ENCODE measurements at regions not wholly inside any gene's neighbourhood (a gene's known extent, or its start where the extent isn't known, plus 50 kb on each side); places are given as distances from the start of the nearest gene placed in this dataset.
"Not testable (repeated sequence)": the region's sequence is repeated elsewhere in the genome, so short reads cannot be mapped to it uniquely, and the experiment has no call there.

DNA sequence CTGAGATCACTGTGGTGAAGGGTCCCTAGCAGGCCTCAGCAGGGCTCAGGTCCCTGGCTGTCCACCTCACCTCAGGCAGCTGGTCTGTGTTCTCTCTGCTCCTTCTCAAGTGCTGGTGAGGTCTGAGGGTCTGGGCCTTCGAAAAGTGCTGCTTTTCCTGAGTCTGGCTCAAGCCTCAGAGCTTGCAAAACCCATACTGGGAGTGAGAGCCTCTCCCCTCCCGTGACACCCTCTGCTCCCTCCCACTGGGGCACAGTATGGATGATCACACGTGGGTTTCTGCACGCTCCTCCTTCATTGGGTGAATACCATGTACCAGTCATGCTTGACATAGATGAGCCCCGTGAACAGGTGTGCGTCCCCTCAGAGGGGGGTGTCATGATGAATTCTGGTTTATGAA lies 73.3 kb upstream of the WASF3 start:
- no peak for DNase-seq

DNA sequence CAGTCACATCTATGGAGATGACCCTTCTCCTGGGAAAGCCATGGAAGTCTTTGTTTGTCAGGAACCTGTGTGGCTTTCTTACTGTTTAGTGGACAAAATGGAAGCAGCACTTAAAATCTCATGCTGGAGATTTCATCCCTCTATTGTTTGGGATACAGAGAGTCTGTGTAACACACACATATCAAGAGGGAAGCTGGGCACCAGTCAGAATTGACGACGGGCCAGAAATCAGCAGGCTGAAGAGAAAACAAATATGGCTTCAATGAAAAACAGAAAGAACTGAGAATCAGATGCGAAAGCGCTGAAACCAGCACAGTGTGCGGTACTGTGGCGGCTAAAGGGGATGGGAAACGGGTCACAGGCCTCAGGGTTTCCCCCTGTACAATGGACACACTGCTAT lies 72.2 kb upstream of the WASF3 start:
- DNase-seq = no peak

DNA sequence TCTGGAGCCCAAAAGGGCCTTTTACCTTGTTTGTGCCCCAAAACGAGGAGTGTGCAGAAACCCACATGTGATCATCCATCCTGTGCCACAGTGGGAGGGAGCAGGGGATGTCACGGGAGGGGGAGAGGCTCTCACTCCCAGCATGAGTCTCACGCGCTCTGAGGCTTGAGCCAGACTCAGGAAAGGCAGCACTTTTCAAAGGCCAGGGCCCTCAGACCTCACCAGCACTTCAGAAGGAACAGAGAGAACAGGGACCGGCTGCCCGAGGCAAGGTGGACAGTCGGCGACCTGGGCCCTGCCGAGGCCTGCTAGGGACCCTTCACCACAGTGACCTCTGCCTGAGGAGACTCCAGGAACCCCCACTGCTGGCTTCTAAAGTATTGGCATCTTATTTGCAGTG lies 71.7 kb upstream of the WASF3 start:
- no peak for DNase-seq

DNA sequence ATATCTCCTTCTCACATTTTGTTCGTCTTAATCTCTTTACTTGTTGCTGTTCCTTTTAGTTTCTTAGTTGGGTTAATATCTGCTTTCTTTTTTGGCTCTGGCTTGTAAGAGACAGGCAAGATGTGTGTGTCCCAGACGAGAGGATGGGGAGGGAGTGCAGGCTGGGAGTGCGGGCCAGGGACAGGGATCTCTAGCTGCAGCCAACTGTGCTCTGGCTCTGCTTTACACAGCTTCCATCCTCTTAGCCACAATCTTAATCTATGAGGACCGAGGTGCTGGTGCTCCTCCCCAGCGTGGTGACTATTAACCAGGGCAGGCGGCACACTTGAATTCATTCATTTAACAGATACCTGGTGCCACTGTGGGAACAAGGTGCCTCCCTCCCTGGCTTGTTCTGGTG lies 70.9 kb upstream of the WASF3 start:
- no peak for DNase-seq

DNA sequence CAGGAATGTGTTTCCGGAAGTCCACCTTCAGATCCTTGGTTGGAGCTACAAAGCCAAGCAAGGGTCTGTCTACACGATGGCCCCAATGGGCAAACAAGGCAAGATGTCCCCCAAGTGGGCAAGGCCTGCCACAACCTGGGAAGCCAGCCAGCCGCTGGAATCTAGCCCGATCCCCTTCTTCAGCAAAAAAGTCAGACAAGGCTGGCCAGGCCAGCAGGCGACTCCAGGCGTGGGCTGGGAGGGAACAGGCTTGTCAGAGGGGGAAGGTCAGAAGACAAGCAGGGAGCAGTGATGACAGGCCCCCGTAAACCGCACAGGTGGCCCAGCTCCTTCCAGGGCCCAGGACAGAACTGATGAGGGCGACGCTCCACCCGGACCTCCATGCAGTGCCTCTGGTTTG lies 69.7 kb upstream of the WASF3 start:
- no peak for DNase-seq

DNA sequence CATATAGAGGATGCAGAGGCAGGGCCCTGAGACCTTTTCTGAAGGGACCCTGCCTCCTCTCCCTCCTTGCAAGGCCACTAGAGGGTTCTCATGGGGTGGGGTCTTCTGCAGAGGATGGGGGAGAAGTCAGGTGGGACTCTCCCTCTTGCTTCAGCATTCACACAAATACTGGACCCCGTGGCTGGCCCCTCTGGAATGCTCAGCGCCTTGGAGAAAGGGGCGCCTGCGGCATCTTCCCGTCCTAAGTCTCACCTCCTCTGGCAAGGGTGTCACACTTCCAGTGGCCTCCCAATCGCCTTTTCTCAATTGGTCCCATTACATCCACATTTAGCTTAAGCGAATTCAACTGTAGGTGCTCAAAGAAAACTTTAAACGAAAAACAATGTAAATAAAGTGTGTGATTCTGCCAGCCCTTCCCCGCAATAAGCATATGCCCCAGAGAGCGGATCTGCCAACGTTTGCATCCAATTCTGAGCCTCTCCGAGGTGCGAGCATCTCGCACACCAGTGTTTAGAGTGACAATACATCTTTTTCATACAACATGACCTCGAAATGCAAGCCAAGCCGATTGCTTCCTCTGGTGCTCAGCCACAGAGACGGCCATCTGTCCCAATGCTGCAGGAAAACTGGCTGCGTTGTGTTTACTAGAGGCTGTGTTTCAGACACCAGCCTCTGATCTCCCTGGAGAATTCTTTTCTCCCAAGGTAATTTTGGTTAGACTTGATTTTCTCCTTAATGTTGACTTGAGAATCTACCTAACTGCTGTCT lies 69.1 kb upstream of the WASF3 start:
- no peak for DNase-seq

DNA sequence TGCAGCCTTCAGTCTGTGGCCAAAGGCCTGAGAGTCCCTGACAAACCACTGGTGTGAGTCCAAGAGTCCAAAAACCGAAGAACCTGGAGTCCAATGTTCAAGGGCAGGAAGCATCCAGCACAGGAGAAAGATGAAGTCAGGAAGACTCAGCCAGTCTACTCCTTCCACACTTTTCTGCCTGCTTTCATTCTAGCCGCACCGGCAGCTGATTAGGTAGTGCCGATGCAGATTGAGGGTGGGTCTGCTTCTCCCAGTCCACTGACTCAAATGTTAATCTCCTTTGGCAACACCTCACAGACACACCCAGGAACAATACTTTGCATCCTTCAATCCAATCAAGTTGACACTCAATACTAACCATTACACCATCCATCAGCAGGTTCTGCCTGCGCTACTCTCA lies 65.2 kb upstream of the WASF3 start:
- DNase-seq = not testable (repeated sequence)

DNA sequence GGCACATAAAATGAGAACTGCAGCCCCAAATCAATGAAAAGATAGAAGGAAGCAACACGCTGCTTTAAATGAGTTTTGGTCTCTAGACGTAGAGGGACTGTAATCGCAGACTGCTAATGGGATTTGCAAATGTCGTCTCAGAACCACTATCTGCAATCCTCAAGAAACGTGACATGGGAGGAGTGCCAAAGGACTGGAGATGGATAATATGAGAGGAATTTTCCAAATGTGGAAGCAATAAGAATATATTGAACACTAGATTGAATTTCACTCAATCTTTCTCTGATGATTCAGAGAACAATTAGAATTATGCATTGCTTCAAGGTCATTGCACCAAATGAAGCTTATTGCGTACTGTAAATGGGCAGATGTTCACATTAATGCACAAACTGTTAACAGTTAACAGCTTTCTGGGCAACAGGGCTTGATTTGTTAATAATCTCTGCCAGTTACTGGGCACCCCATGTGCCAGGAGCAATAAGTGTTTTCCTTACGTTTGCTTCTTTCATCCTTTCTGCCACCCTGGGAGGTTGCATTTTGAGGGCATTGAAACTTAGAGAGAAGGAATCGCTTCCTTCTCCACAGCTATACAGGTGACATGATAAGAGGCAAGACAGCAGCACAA lies 62.8 kb upstream of the WASF3 start:
- no peak for DNase-seq

DNA sequence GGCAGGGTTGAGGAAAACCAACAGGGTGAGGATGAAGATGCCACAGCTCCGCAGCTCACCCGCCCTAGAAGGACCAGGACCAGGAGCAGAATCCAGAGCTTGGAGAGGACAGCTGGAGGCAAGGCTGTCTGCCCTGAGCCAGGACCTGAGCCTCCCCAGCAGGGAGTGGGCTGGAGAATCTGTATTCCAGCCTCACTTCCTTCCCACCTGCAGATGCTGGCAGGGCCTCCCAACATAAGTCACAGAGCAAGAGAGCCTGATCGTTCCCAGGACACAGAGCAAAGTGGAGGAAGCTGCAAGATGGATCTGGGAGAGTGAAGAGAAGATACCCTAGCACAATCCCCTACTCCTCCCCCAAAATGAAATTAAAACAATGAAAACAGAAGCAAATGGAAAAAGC lies 61.7 kb upstream of the WASF3 start:
- no peak for DNase-seq

DNA sequence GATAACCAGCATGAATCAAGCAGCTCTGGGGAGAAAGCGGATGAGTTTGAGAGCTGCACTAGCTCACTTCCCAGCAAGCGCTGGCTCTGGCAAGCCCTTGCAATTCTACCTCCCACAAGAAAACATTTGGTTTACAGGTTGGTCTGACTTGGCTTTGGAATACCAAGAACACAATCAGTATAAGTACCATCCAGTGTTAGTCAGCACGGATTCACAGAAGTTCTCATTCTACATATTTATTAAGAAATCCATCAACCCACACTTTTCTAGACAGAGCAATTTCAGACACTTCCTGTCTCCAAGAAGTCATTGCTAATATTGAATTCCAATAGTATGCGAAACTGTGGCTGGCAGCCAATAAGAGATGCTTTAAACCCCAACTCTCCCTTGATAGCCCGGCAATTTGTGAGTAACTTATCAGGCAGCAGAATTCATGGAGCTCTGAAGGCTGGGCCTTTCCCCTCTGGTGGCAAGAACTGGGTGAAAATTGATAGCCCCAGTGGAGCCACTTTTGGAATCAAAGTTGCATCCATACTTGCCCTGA lies 59.4 kb upstream of the WASF3 start:
- DNase-seq = no peak

DNA sequence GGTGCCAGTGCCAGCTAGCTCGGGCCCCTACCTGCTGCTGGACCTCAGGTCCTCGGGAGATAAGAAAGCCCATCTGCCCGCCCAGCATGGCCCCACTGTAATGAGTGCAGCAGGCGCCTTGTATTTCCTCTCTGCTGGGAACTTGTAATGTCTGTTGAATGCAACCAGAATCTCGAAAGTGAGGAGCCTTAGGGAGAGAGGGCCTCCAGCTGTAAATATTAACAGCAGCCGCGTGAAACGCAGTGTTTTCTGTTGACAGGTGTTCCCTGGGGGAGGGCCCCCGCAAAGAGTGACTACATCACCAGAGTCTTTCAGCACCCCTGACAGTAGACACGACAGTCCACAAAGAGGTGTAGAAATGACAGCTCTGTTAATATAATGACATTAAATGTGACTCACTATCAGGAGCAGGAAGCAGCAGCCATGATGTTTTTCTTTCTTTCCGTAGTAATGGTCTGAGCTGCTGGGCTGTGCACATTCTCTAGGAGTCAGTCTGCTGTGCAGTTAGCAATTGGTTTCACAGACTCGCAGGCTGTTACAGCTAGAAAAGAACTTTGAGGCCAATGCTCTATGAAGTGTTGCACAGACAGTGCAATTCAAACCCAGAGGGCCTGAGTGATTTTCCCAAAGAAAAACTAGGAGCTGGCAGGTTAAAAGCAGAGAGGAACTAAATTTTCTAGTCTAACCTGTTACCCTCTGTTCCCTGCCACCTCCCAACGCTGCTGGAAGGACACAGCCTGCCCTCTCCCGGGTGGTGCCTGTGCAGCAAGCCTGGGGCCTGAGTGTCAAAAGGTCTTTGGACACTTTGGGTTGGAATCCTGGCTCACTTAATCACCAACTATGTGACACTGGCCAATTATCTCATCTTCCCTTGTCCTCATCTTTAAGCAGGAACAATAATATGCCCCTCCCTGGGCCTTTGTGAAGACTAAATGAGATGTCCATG lies 58.6 kb upstream of the WASF3 start:
- no peak for DNase-seq

DNA sequence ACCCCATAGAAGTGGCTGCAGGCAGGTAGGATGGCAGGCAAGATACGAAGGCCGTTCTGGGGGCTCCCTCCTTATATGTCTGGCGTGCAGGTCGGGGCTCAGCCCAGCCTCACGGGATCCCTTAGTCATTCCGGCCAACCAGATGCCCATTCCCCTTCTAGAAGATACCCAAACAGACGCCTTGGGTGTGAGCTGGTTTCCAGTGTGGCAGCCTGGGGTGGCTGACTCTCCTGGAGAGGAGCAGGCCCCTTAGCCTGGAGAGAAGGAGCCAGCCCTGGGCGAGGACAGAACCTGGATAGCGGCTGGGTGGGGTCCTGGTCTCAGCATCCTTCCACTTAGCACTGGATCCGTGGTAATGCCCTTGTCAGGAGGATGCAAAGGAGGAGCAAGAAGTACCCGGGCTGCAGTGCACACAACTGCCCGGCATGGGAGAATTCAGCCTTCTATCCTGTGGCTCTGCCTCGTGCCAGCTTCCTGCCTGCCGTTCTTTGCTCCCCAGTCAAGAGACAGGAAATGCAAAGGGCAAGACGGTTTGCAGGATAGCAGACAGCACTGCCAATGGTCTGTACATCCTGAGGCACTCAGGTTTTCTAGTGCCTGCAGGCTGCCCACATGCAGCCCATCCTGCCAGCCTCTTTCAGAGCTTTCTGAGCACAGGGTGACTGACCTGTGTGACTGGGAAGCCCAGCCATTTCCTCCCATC lies 56.7 kb upstream of the WASF3 start:
- no peak for DNase-seq

DNA sequence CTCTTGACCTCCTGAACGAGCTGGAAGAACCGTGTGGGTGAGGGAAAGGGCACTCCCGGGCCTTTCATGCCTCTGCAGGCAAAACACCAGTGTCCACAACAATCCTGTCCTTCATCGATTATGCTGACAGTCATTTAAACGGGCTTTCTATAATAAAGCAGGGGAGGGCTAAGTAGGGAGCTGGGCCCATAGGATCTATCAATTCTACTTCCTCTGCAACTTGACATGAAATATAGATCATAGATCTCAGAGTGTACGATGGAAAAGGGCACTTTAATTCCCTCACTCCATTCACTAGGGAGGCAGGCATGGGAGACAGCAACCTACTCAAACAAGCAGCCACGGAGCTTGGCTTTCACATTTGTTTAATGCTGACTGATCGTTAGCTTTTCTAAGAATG lies 55.8 kb upstream of the WASF3 start:
- no peak for DNase-seq

DNA sequence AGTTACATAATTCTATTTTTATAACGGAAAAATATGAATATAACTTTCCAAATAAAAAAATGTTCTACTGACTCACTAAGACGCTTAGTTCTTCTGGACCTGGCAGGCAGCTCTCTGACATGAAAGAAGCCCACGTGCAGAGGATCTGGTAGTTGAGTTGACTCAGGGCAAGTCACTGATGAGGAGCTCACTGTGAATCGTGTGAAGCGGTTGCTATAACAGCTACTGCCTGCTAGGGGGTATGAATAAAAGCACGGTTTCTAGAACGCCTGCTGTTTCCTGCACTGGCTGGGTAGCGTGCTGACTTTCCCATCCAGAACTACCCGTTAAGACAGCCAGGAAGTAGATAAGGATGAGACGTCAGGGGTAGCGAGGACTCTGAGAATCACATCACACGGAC lies 54.7 kb upstream of the WASF3 start:
- peak in 1 of 4 experiments; percentile 3 for DNase-seq

DNA sequence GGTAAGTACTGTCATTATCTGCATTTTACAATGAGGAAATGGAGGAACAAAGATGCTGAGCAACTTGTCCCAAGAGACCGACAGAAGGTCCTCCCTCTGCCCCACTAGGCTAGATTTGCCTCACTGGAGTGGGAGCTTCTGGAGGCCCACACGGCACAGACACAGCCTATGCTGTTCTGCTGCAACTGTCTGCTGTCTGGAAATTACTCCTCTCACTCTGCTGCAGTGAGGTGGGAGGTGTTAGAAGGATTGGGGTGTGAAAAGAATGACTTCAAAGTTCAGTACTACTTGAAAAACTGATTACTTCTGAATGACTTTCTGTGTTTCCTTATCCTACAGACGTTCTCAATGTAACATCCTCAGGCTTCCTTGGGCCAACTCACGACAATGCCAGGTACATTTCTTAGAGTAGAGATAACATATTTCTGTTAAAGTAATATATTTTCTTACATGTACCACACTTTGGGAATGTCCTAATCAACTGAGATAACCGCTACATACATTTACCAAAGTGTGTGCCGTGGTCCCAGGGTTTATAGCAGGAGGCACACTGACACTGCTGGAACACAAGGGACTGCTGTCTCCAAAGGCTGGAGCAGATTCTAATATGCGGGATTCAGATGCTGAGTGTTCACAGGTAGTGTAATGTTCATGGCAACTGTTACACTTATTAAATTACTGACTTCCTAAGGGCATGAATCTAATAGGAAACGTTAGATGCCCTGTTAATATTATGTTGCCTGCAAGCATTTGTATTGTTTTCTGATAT lies 53.5 kb upstream of the WASF3 start:
- no peak for DNase-seq

Data from activated naive CD4-positive, alpha-beta T cell (primary cell).